GM12878 (cell line): ENCODE measurements at regions not wholly inside any gene's neighbourhood (a gene's known extent, or its start where the extent isn't known, plus 50 kb on each side); places are given as distances from the start of the nearest gene placed in this dataset.

Experiments
- ATAC-seq: fragments of 200-7000 bp; cut with Tn5 transposase; 3 replicates; pipeline ENCODE4 v1.9.1; 2020; ENCODE audit warnings: mild to moderate bottlenecking, moderate library complexity
- BruUV-seq: library from RNA; stranded (reverse); fragments of 400-500 nt; replicated peaks from 2 replicates; lab custom pipeline; 2021; lab: Mats Ljungman, UMichigan
- CTCF ChIA-PET: fragments of 300-600 bp; sonication (Branson Sonifier 250); formaldehyde crosslinking; extraction: SDS; loops from one replicate; lab custom pipeline; 2021; ENCODE audit warnings: inconsistent platforms; lab: Yijun Ruan, JAX
- POLR2A ChIA-PET: fragments of 350-600 bp; formaldehyde crosslinking; extraction: SDS; loops from one replicate; lab custom pipeline; 2021; ENCODE audit warnings: inconsistent platforms; lab: Charles Lee
- RAD21 ChIA-PET: fragments of 300-600 bp; sonication (Branson Sonifier 250); formaldehyde crosslinking; loops from one replicate; lab custom pipeline; 2023; ENCODE audit warnings: antibody characterized with exemption; ENCODE audit not compliant: unreplicated experiment; lab: Charles Lee
- SMC1A ChIA-PET: fragments of 300-600 bp; sonication (Branson Sonifier 250); formaldehyde crosslinking; loops from one replicate; lab custom pipeline; 2023; ENCODE audit not compliant: unreplicated experiment, uncharacterized antibody; lab: Charles Lee
- DNase-seq: peaks from one replicate; pipeline ENCODE4 v3.0.0-alpha.2; 2011; ENCODE audit warnings: low read depth, low spot score
- FAIRE-seq: peaks from 3 replicates; lab custom pipeline; 2011; peaks lifted over from hg19 to GRCh38; lab: Jason Lieb, UNC
- H2AFZ ChIP-seq: 2 replicates; pipeline ENCODE4 v1.6.0; 2011; ENCODE audit warnings: low read depth, low read length, control low read depth; ENCODE audit not compliant: control insufficient read depth
- H3K27ac ChIP-seq: 2 replicates; pipeline ENCODE4 v1.5.1; 2011; ENCODE audit warnings: control low read depth; ENCODE audit not compliant: control insufficient read depth, insufficient read depth
- H3K27me3 ChIP-seq, 2 experiments: replicated peaks in 1 of 2; 2 replicates each; pipeline versions ENCODE4 v1.6.0 to v1.6.1; 2011; ENCODE audit warnings: low read length in 1 of 2; ENCODE audit not compliant: control insufficient read depth in 2 of 2, insufficient read depth in 2 of 2
- H3K36me3 ChIP-seq, 2 experiments: 2 replicates each; pipeline ENCODE4 v1.5.1; 2011; ENCODE audit warnings: low read length in 1 of 2; ENCODE audit not compliant: control insufficient read depth in 2 of 2, insufficient read depth in 2 of 2
- H3K4me1 ChIP-seq: 2 replicates; pipeline ENCODE4 v1.6.1; 2011; ENCODE audit warnings: mild to moderate bottlenecking, low read length, moderate library complexity, mixed read lengths; ENCODE audit not compliant: control insufficient read depth, insufficient read depth
- H3K4me2 ChIP-seq: 2 replicates; pipeline ENCODE4 v1.6.0; 2011; ENCODE audit warnings: control low read depth; ENCODE audit not compliant: control insufficient read depth, insufficient read depth
- H3K4me3 ChIP-seq: fragments of 200-600 bp; sonication (generic); 2 replicates; pipeline ENCODE4 v1.5.1; 2016
- H3K79me2 ChIP-seq: 2 replicates; pipeline ENCODE4 v1.6.0; 2011; ENCODE audit warnings: low read length; ENCODE audit not compliant: control insufficient read depth, insufficient read depth
- H3K9ac ChIP-seq: 2 replicates; pipeline ENCODE4 v1.8.0; 2011; ENCODE audit warnings: low read length, control low read depth, mixed read lengths; ENCODE audit not compliant: control insufficient read depth, insufficient read depth
- H3K9me3 ChIP-seq: replicated peaks from 3 replicates; pipeline ENCODE4 v1.5.1; 2011; ENCODE audit warnings: mild to moderate bottlenecking, low read length; ENCODE audit not compliant: control insufficient read depth, insufficient read depth
- H4K20me1 ChIP-seq: 2 replicates; pipeline ENCODE4 v1.6.0; 2011; ENCODE audit not compliant: control insufficient read depth, insufficient read depth
- ATF7 ChIP-seq: fragments of 450-650 bp; IDR thresholded peaks from 2 replicates; pipeline ENCODE4 v1.6.1; 2016; ENCODE audit warnings: low read depth, mild to moderate bottlenecking
- BHLHE40 ChIP-seq, 2 experiments: fragments of 450-650 bp in 1 of 2; IDR thresholded peaks; 2 replicates each; pipeline ENCODE4 v1.6.1; 2011 to 2017; ENCODE audit warnings: low read depth in 2 of 2, borderline replicate concordance in 1 of 2, improper control_type of control experiment in 1 of 2, low read length in 1 of 2, mild to moderate bottlenecking in 1 of 2
- FOXM1 ChIP-seq: IDR thresholded peaks from 2 replicates; pipeline ENCODE4 v1.6.1; 2012; ENCODE audit warnings: low read depth, mild to moderate bottlenecking, inconsistent platforms, low read length, moderate library complexity
- HDAC2 ChIP-seq: fragments of 200-600 bp; sonication (generic); IDR thresholded peaks from 2 replicates; pipeline ENCODE4 v1.6.1; 2017
- KDM1A ChIP-seq: fragments of 200-600 bp; sonication (generic); IDR thresholded peaks from 2 replicates; pipeline ENCODE4 v1.6.1; 2016; ENCODE audit warnings: borderline replicate concordance
- KLF5 ChIP-seq: fragments of 450-650 bp; IDR thresholded peaks from 2 replicates; pipeline ENCODE4 v1.6.1; 2014; ENCODE audit warnings: mild to moderate bottlenecking; ENCODE audit not compliant: partially characterized antibody
- NFXL1 ChIP-seq: fragments of 450-650 bp; IDR thresholded peaks from 2 replicates; pipeline ENCODE4 v1.6.1; 2017; ENCODE audit warnings: antibody characterized with exemption, mild to moderate bottlenecking, borderline replicate concordance
- NR2C2 ChIP-seq: IDR thresholded peaks from 2 replicates; pipeline ENCODE4 v1.6.1; 2011; ENCODE audit warnings: borderline replicate concordance, low read depth; ENCODE audit not compliant: control insufficient read depth, insufficient read length
- NRF1 ChIP-seq: conservative IDR thresholded peaks from 2 replicates; pipeline ENCODE4 v1.6.1; 2011; ENCODE audit warnings: mild to moderate bottlenecking, low read depth, low read length, improper control_type of control experiment
- POLR2AphosphoS2 ChIP-seq: IDR thresholded peaks from 2 replicates; pipeline ENCODE4 v1.6.1; 2011; ENCODE audit warnings: low read depth, mild to moderate bottlenecking, low read length, improper control_type of control experiment, moderate library complexity
- RAD21 ChIP-seq: IDR thresholded peaks from 2 replicates; pipeline ENCODE4 v1.6.1; 2011; ENCODE audit warnings: mild to moderate bottlenecking, low read depth, low read length, moderate library complexity; ENCODE audit not compliant: insufficient read depth
- STAT3 ChIP-seq: IDR thresholded peaks from 2 replicates; pipeline ENCODE4 v1.6.1; 2011; ENCODE audit warnings: low read depth, low read length, improper control_type of control experiment
- WRNIP1 ChIP-seq: IDR thresholded peaks from 2 replicates; pipeline ENCODE4 v1.6.1; 2011; ENCODE audit warnings: low read depth, low read length, improper control_type of control experiment, borderline replicate concordance
- in situ Hi-C: fragments of 300-500 bp; cut with MboI; formaldehyde crosslinking; loops from 9 replicates; pipeline ENCODE4 v1.14.3; 2018; ENCODE audit warnings: mixed read lengths
- intact Hi-C: fragments of 100-400 bp; cut with micrococcal nuclease; formaldehyde crosslinking; loops from one replicate; pipeline ENCODE4 v1.14.2; 2022; ENCODE audit not compliant: unreplicated experiment
- TF ChIP-seq, protein P1 (sequence below): fragments of 450-650 bp; formaldehyde crosslinking; IDR thresholded peaks from 2 replicates; pipeline ENCODE4 v1.5.0; 2022; ENCODE audit warnings: mild to moderate bottlenecking, missing genetic modification characterization
- TF ChIP-seq, protein P2 (sequence below): fragments of 450-650 bp; IDR thresholded peaks from 2 replicates; pipeline ENCODE4 v1.6.1; 2018; ENCODE audit warnings: mild to moderate bottlenecking, low read depth, moderate library complexity; ENCODE audit not compliant: partially characterized antibody
- TF ChIP-seq, protein P3 (sequence below): IDR thresholded peaks from 2 replicates; pipeline ENCODE4 v1.6.1; 2011; ENCODE audit warnings: borderline replicate concordance, low read depth, mild to moderate bottlenecking, moderate library complexity, low read length; ENCODE audit not compliant: insufficient read depth, poor library complexity, severe bottlenecking
- TF ChIP-seq, protein P4 (sequence below): fragments of 150-350 bp; IDR thresholded peaks from 2 replicates; pipeline ENCODE4 v1.6.1; 2014; ENCODE audit warnings: mild to moderate bottlenecking, low read depth, low read length

DNA sequence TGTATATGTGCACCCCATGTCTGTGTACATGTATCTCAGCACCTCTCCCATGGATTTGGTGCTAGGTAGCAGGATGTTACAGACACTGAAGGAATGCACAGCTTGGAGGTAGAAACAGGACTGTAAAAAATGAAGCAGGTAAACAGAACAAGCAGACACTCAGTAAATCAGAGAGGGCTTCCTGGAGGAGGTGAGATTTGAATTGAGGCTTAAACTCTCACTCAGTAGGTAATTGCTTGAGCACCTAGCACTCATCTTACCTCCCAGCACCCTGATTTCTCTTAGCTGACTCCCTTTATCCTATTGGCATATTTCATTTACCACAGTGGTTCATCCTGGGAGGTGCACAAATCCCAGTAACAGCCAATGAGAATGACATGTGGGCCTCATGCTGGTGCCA lies 537.9 kb upstream of the RAB6C start:
- no peak overlapping the region for H2AFZ ChIP-seq
- ChIA-PET CTCF (no interaction called here), SMC1A (no interaction called here), POLR2A (no interaction called here), RAD21 (no interaction called here)
- no TSS peak for BruUV-seq
- no peak overlapping the region for H3K4me3 ChIP-seq
- H3K27me3 ChIP-seq: no peaks in the 10 kb centered on the region
- no peaks in the 10 kb centered on the region for H3K4me1 ChIP-seq
- ATAC-seq: no peak
- no peaks in the 10 kb centered on the region for H3K79me2 ChIP-seq
- H3K9me3 ChIP-seq: no peaks in the 10 kb centered on the region
- H3K4me2 ChIP-seq: no peak overlapping the region
- no peak for DNase-seq
- in situ Hi-C loops: no loop called here
- intact Hi-C loops: no loop called here
- no peak overlapping the region for H3K27ac ChIP-seq
- FAIRE-seq: no peak
- no peaks in the 10 kb centered on the region for H4K20me1 ChIP-seq
- H3K9ac ChIP-seq: no peak overlapping the region
- H3K36me3 ChIP-seq: no peaks in the 10 kb centered on the region
- TF ChIP-seq KDM1A: no peak
- no peak for TF ChIP-seq STAT3
- TF ChIP-seq WRNIP1: no peak
- no peak for TF ChIP-seq BHLHE40 (IDR thresholded peaks at IDR 0.05; ENCODE audit: borderline replicate concordance in 1 of 2, low read depth in 2 of 2, low read length in 1 of 2)
- TF ChIP-seq, protein P1, sequence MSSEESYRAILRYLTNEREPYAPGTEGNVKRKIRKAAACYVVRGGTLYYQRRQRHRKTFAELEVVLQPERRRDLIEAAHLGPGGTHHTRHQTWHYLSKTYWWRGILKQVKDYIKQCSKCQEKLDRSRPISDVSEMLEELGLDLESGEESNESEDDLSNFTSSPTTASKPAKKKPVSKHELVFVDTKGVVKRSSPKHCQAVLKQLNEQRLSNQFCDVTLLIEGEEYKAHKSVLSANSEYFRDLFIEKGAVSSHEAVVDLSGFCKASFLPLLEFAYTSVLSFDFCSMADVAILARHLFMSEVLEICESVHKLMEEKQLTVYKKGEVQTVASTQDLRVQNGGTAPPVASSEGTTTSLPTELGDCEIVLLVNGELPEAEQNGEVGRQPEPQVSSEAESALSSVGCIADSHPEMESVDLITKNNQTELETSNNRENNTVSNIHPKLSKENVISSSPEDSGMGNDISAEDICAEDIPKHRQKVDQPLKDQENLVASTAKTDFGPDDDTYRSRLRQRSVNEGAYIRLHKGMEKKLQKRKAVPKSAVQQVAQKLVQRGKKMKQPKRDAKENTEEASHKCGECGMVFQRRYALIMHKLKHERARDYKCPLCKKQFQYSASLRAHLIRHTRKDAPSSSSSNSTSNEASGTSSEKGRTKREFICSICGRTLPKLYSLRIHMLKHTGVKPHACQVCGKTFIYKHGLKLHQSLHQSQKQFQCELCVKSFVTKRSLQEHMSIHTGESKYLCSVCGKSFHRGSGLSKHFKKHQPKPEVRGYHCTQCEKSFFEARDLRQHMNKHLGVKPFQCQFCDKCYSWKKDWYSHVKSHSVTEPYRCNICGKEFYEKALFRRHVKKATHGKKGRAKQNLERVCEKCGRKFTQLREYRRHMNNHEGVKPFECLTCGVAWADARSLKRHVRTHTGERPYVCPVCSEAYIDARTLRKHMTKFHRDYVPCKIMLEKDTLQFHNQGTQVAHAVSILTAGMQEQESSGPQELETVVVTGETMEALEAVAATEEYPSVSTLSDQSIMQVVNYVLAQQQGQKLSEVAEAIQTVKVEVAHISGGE (CRISPR knock-in tag): no peak
- no peak for TF ChIP-seq POLR2AphosphoS2
- TF ChIP-seq HDAC2: no peak
- TF ChIP-seq, protein P2, sequence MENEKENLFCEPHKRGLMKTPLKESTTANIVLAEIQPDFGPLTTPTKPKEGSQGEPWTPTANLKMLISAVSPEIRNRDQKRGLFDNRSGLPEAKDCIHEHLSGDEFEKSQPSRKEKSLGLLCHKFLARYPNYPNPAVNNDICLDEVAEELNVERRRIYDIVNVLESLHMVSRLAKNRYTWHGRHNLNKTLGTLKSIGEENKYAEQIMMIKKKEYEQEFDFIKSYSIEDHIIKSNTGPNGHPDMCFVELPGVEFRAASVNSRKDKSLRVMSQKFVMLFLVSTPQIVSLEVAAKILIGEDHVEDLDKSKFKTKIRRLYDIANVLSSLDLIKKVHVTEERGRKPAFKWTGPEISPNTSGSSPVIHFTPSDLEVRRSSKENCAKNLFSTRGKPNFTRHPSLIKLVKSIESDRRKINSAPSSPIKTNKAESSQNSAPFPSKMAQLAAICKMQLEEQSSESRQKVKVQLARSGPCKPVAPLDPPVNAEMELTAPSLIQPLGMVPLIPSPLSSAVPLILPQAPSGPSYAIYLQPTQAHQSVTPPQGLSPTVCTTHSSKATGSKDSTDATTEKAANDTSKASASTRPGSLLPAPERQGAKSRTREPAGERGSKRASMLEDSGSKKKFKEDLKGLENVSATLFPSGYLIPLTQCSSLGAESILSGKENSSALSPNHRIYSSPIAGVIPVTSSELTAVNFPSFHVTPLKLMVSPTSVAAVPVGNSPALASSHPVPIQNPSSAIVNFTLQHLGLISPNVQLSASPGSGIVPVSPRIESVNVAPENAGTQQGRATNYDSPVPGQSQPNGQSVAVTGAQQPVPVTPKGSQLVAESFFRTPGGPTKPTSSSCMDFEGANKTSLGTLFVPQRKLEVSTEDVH: no peak
- no peak for TF ChIP-seq NR2C2
- TF ChIP-seq ATF7: no peak
- TF ChIP-seq RAD21: no peak
- no peak for TF ChIP-seq KLF5
- no peak for TF ChIP-seq NFXL1
- TF ChIP-seq, protein P3, sequence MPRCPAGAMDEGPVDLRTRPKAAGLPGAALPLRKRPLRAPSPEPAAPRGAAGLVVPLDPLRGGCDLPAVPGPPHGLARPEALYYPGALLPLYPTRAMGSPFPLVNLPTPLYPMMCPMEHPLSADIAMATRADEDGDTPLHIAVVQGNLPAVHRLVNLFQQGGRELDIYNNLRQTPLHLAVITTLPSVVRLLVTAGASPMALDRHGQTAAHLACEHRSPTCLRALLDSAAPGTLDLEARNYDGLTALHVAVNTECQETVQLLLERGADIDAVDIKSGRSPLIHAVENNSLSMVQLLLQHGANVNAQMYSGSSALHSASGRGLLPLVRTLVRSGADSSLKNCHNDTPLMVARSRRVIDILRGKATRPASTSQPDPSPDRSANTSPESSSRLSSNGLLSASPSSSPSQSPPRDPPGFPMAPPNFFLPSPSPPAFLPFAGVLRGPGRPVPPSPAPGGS: no peak
- TF ChIP-seq, protein P4, sequence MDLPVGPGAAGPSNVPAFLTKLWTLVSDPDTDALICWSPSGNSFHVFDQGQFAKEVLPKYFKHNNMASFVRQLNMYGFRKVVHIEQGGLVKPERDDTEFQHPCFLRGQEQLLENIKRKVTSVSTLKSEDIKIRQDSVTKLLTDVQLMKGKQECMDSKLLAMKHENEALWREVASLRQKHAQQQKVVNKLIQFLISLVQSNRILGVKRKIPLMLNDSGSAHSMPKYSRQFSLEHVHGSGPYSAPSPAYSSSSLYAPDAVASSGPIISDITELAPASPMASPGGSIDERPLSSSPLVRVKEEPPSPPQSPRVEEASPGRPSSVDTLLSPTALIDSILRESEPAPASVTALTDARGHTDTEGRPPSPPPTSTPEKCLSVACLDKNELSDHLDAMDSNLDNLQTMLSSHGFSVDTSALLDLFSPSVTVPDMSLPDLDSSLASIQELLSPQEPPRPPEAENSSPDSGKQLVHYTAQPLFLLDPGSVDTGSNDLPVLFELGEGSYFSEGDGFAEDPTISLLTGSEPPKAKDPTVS: no peak
- TF ChIP-seq NRF1: no peak
- no peak for TF ChIP-seq FOXM1
